MM.1S (cell line): ENCODE measurements at regions not wholly inside any gene's neighbourhood (a gene's known extent, or its start where the extent isn't known, plus 50 kb on each side); places are given as distances from the start of the nearest gene placed in this dataset.

ENCODE experiments used
- DNase-seq: peaks from one replicate; pipeline ENCODE4 v3.0.0-alpha.2; 2015
- H2AFZ ChIP-seq: fragments of 300-600 bp; sonication (generic); 2 replicates; pipeline ENCODE4 v1.6.0; 2016; ENCODE audit warnings: antibody characterized with exemption, low read length
- H3F3A ChIP-seq: fragments of 300-600 bp; sonication (generic); 2 replicates; pipeline ENCODE4 v1.6.1; 2016; ENCODE audit warnings: mild to moderate bottlenecking, antibody characterized with exemption, low read length, moderate library complexity, mixed read lengths; ENCODE audit not compliant: insufficient read depth
- H3K27ac ChIP-seq: fragments of 300-600 bp; sonication (generic); 2 replicates; pipeline ENCODE4 v1.5.1; 2016; ENCODE audit warnings: mild to moderate bottlenecking, low read length
- H3K27me3 ChIP-seq: fragments of 300-600 bp; sonication (generic); replicated peaks from 2 replicates; pipeline ENCODE4 v1.6.0; 2016; ENCODE audit warnings: low read length; ENCODE audit not compliant: insufficient read depth
- H3K36me3 ChIP-seq: fragments of 300-600 bp; sonication (generic); replicated peaks from 2 replicates; pipeline ENCODE4 v1.6.1; 2016; ENCODE audit warnings: mild to moderate bottlenecking, low read length, mixed read lengths; ENCODE audit not compliant: insufficient read depth
- H3K4me1 ChIP-seq: fragments of 300-600 bp; sonication (generic); 2 replicates; pipeline ENCODE4 v1.6.1; 2016; ENCODE audit warnings: low read length, mixed read lengths
- H3K4me2 ChIP-seq: fragments of 300-600 bp; sonication (generic); 2 replicates; pipeline ENCODE4 v1.6.0; 2016; ENCODE audit warnings: low read depth, low read length
- H3K4me3 ChIP-seq: fragments of 300-600 bp; sonication (generic); 2 replicates; pipeline ENCODE4 v1.5.1; 2016; ENCODE audit warnings: low read length, mixed read lengths
- H3K79me2 ChIP-seq: fragments of 300-600 bp; sonication (generic); 2 replicates; pipeline ENCODE4 v1.6.1; 2016; ENCODE audit warnings: mixed run types, low read length, mixed read lengths
- H3K9ac ChIP-seq: fragments of 300-600 bp; sonication (generic); 2 replicates; pipeline ENCODE4 v1.6.1; 2016; ENCODE audit warnings: low read length, mixed read lengths
- H3K9me2 ChIP-seq: fragments of 300-600 bp; sonication (generic); replicated peaks from 2 replicates; pipeline ENCODE4 v1.6.1; 2016; ENCODE audit warnings: mild to moderate bottlenecking, low read length, mixed read lengths; ENCODE audit not compliant: insufficient read depth
- H3K9me3 ChIP-seq: fragments of 300-600 bp; sonication (generic); replicated peaks from 2 replicates; pipeline ENCODE4 v1.6.1; 2016; ENCODE audit warnings: mild to moderate bottlenecking, low read length, mixed read lengths; ENCODE audit not compliant: insufficient read depth
- H4K20me1 ChIP-seq: fragments of 300-600 bp; sonication (generic); 2 replicates; pipeline ENCODE4 v1.6.1; 2016; ENCODE audit warnings: mild to moderate bottlenecking, low read length, moderate library complexity, mixed read lengths; ENCODE audit not compliant: insufficient read depth
- EZH2 ChIP-seq: fragments of 300-600 bp; sonication (generic); optimal IDR thresholded peaks from 2 replicates; pipeline ENCODE3; 2017; ENCODE audit warnings: low read depth, mild to moderate bottlenecking, antibody characterized with exemption, low read length, mixed read lengths
- EZH2phosphoT487 ChIP-seq: fragments of 300-600 bp; sonication (generic); IDR thresholded peaks from 2 replicates; pipeline ENCODE4 v1.6.1; 2018; ENCODE audit warnings: antibody characterized with exemption, low read length
- TF ChIP-seq, protein P1 (sequence below): fragments of 300-600 bp; sonication (generic); IDR thresholded peaks from 2 replicates; pipeline ENCODE4 v1.5.1; 2016; ENCODE audit warnings: antibody characterized with exemption, low read length, mixed read lengths

DNA sequence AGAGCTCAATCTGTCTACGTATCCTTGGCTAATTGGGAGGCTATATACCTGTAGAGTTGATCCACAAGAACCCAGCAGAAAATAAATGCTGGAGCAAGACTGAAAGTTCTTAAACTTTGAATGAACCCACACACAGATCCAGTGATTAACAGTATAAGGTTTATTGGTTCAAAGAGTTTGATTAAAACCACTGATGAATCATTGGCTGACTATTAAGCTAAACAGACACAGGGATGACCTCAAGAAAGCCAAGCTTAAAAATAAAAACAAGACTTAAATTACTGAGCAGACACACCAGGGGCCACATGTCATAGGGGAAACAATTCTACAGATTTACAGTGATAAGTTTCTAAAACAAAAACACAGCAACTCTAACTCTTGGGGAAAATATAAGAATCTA is 163.6 kb downstream of the SPATA31D1 start:
- Histone ChIP-seq H3K9me3 (no peaks in the 10 kb centered on the region), H3K36me3 (no peaks in the 10 kb centered on the region), H4K20me1 (no peaks in the 10 kb centered on the region), H3K4me2 (no peak overlapping the region), H3K9me2 (no peaks in the 10 kb centered on the region), H3K27ac (no peak overlapping the region), H3K79me2 (no peaks in the 10 kb centered on the region), H3K4me3 (no peak overlapping the region), H3K9ac (no peak overlapping the region), H3F3A (no peaks in the 10 kb centered on the region), H3K4me1 (peaks cover 13% of the 10 kb centered on the region), H3K27me3 (no peaks in the 10 kb centered on the region), H2AFZ (no peak overlapping the region)
- TF ChIP-seq EZH2: no peak
- TF ChIP-seq, protein P1, sequence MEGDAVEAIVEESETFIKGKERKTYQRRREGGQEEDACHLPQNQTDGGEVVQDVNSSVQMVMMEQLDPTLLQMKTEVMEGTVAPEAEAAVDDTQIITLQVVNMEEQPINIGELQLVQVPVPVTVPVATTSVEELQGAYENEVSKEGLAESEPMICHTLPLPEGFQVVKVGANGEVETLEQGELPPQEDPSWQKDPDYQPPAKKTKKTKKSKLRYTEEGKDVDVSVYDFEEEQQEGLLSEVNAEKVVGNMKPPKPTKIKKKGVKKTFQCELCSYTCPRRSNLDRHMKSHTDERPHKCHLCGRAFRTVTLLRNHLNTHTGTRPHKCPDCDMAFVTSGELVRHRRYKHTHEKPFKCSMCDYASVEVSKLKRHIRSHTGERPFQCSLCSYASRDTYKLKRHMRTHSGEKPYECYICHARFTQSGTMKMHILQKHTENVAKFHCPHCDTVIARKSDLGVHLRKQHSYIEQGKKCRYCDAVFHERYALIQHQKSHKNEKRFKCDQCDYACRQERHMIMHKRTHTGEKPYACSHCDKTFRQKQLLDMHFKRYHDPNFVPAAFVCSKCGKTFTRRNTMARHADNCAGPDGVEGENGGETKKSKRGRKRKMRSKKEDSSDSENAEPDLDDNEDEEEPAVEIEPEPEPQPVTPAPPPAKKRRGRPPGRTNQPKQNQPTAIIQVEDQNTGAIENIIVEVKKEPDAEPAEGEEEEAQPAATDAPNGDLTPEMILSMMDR: no peak
- TF ChIP-seq EZH2phosphoT487: no peak
- no peak for DNase-seq

DNA sequence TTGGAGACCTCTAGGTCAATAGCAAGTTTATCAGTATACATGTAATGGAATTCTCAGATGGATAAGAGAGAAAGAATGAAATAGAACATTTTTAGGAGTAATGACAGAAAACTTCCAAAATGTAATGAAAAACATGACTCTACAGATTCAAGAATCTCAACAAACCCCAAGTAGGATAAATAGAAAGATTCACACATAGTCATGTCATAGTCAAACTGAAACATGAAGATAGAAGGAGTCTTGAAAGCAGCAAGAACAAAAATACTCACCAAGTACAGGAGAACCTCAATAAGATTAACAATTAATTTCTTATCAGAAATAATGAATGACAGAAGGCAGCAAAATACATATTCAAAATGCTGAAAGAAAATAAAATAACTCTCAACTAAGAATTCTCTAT is 164.5 kb downstream of the SPATA31D1 start:
- no peaks in the 10 kb centered on the region for H3K36me3 ChIP-seq
- TF ChIP-seq EZH2 (no peak), EZH2phosphoT487 (no peak)
- TF ChIP-seq, protein P1: no peak
- no peaks in the 10 kb centered on the region for H3K9me3 ChIP-seq
- H3K4me2 ChIP-seq: peak overlapping the region; percentile 44; the same call in 1 of the 2 replicates
- H3K79me2 ChIP-seq: no peaks in the 10 kb centered on the region
- no peak overlapping the region for H3K9ac ChIP-seq
- DNase-seq: no peak
- H4K20me1 ChIP-seq: no peaks in the 10 kb centered on the region
- H2AFZ ChIP-seq: no peak overlapping the region
- peaks cover 13% of the 10 kb centered on the region for H3K4me1 ChIP-seq
- no peaks in the 10 kb centered on the region for H3K9me2 ChIP-seq
- H3K27me3 ChIP-seq: no peaks in the 10 kb centered on the region
- H3K4me3 ChIP-seq: no peak overlapping the region
- no peak overlapping the region for H3K27ac ChIP-seq
- H3F3A ChIP-seq: no peaks in the 10 kb centered on the region

DNA sequence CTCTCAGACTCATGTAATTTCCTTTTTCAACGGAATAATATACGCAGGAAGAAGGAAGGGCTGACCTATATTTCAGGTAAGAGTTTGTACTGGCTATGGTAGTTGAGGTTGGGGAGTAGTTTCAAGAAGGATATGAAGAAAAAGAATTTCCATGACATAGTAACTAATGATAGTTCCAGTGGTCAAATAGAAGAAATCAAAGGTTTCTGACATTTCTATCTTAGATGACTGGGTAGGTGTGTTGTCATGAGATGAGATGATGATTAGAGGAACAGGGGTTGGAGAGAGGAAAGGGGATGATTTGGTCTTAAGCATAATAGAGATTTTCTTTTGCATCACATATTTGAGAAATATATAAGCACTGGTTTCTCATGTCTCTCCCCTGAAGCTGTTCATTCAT is 166.0 kb downstream of the SPATA31D1 start:
- H2AFZ ChIP-seq: no peak overlapping the region
- no peaks in the 10 kb centered on the region for H3K9me3 ChIP-seq
- H3F3A ChIP-seq: no peaks in the 10 kb centered on the region

More for the DNA sequence above, 166.0 kb downstream of the SPATA31D1 start:
- peak; percentile 44 for DNase-seq
- Histone ChIP-seq H3K27ac (no peak overlapping the region), H3K79me2 (no peaks in the 10 kb centered on the region), H3K27me3 (no peaks in the 10 kb centered on the region), H3K9me2 (no peaks in the 10 kb centered on the region), H4K20me1 (no peaks in the 10 kb centered on the region), H3K9ac (no peak overlapping the region), H3K4me3 (no peak overlapping the region), H3K4me2 (no peak overlapping the region), H3K4me1 (peaks cover 13% of the 10 kb centered on the region), H3K36me3 (no peaks in the 10 kb centered on the region)
- TF ChIP-seq, protein P1: no peak
- no peak for TF ChIP-seq EZH2phosphoT487
